GM04504 (cell line): ENCODE measurements at regions not wholly inside any gene's neighbourhood (a gene's known extent, or its start where the extent isn't known, plus 50 kb on each side); places are given as distances from the start of the nearest gene placed in this dataset.

Source experiments
- DNase-seq: peaks from one replicate; pipeline ENCODE4 v3.0.0-alpha.2; 2012; ENCODE audit warnings: low read depth

GRCh38 chr18:7288544-7288943 is 57.7 kb downstream of the LRRC30 start:
- no peak for DNase-seq

- DNase-seq, result no peak
Observed at GRCh38 chr18:7290077-7290476, 59.2 kb downstream of the LRRC30 start.

DNA sequence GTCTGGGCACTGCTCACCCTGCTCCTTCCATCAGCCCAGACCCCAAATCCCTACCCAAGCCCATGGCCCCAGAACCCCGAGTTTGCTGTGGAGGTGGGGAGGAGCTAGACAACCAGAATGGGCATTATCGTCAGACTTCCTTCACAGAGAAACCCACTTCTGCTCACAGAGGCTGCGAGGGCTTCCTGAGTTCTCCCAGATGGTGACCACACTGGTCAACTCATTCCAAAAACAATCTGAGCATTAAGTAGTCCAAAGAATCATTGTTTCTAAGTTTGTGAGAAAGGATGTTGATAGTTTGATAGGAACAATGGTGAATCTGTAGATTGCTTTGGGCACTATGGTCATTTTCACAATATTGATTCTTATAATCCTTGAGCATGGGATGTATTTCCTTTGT is 60.2 kb downstream of the LRRC30 start:
- no peak for DNase-seq

DNA sequence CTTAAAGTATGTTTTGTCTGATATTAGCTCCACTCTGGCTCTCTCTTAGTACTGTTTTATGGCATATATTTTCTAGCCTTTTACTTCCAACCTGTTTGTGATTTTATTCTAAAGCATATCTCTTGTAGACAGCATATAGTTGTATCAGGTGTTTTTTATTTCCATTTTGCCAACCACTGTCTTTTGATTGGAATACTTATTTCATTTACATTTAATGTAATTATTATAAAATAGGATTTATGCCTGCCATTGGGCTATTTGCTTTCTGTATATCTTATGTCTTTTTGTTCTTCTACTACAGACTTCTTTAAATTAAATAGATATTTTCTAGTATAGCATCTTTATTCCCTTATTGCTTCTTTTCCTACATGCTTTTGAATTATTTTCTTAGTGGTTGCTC is 67.3 kb downstream of the LRRC30 start:
- no peak for DNase-seq

GRCh38 chr18:7301094-7301493 is 70.2 kb downstream of the LRRC30 start:
- no peak for DNase-seq

- no peak for DNase-seq
Observed at GRCh38 chr18:7303316-7304060, 72.6 kb downstream of the LRRC30 start.

DNA sequence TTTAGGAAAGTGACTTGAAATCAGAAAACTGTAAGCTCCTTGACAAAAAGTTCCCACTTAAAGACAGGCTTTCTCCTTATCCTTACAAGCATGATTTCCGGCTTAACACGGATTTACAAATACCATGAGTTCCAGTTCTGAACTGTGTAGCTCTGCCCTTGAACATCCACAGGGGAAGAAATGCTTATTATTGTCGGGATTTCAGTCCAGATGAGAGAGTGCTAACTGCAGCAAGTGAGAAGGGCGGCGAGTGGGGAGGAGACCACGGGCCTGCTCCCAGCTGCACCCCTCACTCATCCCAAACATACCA is 73.1 kb downstream of the LRRC30 start:
- no peak for DNase-seq

DNA sequence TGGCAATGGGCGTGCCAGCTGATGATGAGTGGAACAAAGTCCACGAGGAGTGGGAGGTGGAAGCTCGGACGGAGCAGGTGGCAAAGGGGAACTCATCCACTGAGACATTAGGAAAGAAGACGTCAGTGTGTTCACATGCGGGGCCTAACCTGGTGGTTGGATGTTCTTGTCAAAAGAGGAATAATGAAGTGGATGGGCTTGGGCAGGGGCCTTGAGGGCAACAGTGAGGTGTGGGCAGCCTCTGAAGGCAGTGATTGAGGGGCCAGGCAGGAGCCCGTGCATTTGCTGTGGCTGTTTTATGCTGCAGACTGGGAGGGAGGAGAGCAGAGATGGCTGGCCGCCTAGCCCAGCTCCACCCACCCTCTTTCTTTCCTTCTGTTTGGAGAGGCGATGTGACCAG is 74.5 kb downstream of the LRRC30 start:
- DNase-seq, result no peak

- no peak for DNase-seq
Observed at GRCh38 chr18:7307030-7307429, 76.1 kb downstream of the LRRC30 start.

DNA sequence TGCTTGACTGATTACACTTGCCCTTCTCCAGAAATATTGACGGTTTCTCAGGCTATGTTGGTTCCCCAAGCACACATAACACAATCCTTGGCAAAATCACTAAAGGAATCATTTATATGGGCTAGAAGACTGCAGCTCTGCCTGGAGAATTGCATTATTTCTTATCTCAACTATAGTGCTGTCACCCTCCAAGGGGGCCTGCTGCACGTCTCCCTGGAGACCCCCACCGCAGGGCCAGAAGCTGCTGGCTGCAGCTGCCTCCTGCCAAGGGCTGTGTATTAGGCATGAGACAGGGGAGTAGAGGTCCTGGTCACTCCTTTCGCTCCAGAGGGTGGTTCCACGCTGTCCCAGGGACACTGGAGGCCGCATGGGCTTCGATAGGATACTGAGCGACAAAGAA is 76.6 kb downstream of the LRRC30 start:
- DNase-seq, result no peak

- DNase-seq, result no peak
Observed at GRCh38 chr18:7317804-7318231, 86.9 kb downstream of the LRRC30 start.

DNA sequence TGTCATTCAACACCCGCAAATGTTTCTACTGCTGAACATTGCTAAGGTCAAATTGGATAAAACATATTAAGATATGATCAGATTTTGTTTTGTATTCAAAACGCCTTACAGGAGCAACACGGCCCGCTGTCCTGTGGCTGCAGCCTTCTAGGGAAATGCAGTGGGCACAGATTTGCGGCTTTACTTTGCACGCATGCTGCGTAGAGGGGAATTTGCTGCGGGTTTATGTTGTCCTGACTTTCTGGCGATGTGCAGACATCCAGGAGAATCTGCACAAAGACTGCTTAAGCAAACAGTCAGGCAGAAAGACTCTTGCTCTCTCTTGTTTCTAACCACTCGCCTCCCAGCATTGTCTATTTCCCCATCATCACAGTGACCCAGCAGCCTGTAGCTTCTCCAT is 88.3 kb downstream of the LRRC30 start:
- DNase-seq, result no peak

DNA sequence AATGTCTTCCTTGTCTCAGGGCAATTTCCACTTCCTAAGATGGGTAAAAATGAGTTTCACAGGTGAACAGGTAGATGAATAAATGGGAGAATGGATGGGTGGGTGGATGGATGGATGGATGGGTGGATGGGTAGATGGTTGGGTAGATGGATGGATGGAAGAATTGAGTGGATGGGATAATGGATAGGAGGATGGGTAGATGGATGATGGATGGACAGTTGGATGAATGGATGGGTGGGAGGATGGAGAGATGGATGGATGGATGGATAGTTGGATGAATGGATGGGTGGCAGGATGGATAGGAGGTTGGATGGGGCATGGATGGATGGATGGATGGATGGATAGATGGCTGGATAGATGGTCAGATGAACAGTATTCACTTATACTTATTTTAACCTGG is 90.9 kb downstream of the LRRC30 start:
- DNase-seq, result no peak

GRCh38 chr18:7322817-7323485 is 92.1 kb downstream of the LRRC30 start:
- no peak for DNase-seq

DNA sequence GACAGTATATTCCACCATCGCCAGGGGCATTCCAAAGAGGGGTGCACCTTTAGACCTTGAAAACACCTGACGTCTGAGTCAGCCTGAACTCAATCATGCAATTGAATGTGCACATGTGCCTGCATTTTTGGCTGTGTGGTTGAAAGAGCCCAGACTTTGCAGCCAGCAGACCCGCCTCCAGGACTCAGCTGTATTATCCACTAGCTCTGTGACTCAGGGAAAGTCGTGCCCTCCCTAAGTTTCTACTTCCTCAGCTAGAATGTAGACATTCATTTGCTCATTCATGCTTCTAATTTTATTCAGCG is 94.2 kb downstream of the LRRC30 start:
- no peak for DNase-seq

DNA sequence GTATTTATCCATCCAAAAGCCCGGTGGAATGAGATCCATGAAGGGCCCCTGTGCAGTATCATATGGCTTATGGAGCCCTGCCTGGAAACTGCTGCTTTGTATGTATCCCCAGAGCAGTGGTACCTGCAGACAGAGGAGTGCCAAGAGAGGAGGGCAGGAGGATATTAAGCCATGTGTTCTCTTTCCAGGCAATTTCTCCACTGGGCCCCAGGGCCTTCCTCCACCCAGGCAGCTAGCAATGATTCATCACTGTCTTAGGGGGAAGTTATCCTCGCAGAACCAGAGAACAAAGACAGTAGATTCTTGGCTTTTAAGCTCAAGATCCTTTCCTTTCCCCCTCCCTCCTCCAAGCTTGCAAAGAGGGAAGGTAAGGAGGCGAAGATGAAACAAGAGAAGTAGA is 98.1 kb downstream of the LRRC30 start:
- no peak for DNase-seq

- DNase-seq, result no peak
Observed at GRCh38 chr18:7332452-7332851, 101.6 kb downstream of the LRRC30 start.

DNA sequence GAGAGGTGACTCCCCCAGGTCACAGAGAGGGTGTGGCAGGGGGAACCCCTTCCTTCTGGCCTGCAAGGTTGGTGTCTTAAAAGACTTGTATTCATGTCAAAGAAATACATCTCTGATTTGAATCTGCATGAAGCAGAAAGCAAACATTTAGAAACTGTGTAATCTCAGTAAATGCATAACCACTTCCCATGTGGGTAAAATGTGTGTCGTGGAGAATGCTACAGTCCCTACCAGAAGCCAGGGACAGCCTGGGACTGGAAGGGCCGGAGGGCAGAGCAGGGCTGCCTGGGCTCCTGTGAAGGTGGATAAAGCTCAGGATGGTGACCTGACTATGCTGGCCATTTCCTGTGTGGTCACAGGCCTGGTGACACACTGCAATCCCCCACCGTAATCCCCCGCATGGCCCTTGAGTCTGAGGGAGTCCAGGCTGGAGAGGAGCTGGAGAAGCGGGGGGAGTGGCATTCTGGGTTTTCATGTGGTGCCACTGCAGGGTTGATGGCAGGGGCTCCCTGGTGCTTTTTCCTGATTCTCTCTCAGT is 102.2 kb downstream of the LRRC30 start:
- no peak for DNase-seq

DNA sequence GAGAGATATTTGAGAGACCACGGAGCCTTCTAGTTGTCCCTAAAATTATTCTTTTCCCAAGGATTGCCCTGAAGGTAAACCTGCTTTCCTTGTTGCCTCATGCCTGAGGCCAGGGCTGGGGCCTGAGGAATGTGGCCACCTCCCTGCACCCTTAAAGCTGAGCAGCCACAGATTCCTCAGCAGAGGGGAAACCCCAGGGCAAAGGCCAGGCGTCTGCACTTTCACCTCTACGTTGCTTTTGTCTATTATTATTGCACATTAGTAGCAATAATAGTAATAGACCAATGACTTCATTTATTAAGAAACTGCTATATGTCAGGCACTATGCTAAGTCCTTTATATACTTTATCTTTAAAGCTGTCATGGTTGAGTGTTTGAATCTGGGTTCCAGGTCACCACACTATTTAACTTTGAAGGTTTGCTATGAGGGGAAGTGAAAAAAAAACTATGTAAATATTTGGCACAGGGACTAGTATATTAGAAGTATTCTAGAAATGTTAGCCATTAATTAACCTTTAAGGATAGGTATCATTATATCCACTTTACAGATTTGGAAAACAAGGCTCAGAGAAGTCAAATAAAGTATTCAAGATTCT is 104.2 kb downstream of the LRRC30 start:
- DNase-seq, result no peak

DNA sequence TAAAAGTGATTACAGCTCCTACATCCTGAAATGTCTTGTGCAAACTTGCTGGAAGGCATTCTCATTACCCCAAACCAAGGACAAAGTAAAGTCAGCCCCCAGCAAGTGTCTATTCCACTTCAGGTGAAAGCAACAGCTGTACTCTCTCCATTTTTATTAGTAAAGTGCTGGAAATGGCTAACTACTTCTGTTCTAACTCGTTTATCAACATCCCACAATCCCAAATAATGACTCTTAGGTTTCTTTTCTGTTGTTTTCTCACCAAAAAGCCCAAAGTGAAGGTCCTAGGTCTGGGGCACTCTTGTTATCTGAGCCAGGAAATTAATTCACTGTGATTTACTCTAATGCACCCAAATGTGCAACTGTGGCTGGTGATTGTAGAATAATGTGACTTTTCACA is 105.7 kb downstream of the LRRC30 start:
- DNase-seq, result no peak

GRCh38 chr18:7338846-7339245 is 108.0 kb downstream of the LRRC30 start:
- no peak for DNase-seq

GRCh38 chr18:7341581-7342337 is 110.9 kb downstream of the LRRC30 start:
- DNase-seq, result no peak
